IMR-90 (cell line): ENCODE measurements at regions not wholly inside any gene's neighbourhood (a gene's known extent, or its start where the extent isn't known, plus 50 kb on each side); places are given as distances from the start of the nearest gene placed in this dataset.
"Not testable (repeated sequence)": the region's sequence is repeated elsewhere in the genome, so short reads cannot be mapped to it uniquely, and the experiment has no call there.

ENCODE experiments used
- ATAC-seq: fragments of 200-7000 bp; cut with Tn5 transposase; 2 replicates; pipeline ENCODE4 v1.9.1; 2020; ENCODE audit warnings: low read depth, mild to moderate bottlenecking, moderate library complexity
- BruUV-seq: library from RNA; stranded (reverse); fragments of 400-500 nt; replicated peaks from 2 replicates; lab custom pipeline; 2021; lab: Mats Ljungman, UMichigan
- CTCF ChIA-PET: fragments of 300-600 bp; formaldehyde crosslinking; extraction: SDS; loops from one replicate; lab custom pipeline; 2021; ENCODE audit warnings: antibody characterized with exemption; lab: Yijun Ruan, JAX
- POLR2A ChIA-PET: fragments of 300-600 bp; sonication (Branson Sonifier 250); formaldehyde crosslinking; loops from one replicate; lab custom pipeline; 2022; ENCODE audit warnings: antibody characterized with exemption; ENCODE audit not compliant: unreplicated experiment; lab: Charles Lee
- DNase-seq: peaks from one replicate; pipeline ENCODE4 v3.0.0; 2013
- H2AFZ ChIP-seq: replicated peaks from 2 replicates; pipeline ENCODE3; 2013; ENCODE audit warnings: low read length, mild to moderate bottlenecking; ENCODE audit not compliant: poor library complexity
- H2AK5ac ChIP-seq: 2 replicates; pipeline ENCODE4 v1.6.1; 2013; ENCODE audit warnings: low read depth, low read length, inconsistent platforms
- H2AK9ac ChIP-seq: replicated peaks from 2 replicates; pipeline ENCODE3; 2013; ENCODE audit warnings: mild to moderate bottlenecking, low read depth, low read length, moderate library complexity; ENCODE audit not compliant: poor library complexity
- H2BK120ac ChIP-seq: 2 replicates; pipeline ENCODE4 v1.6.1; 2013; ENCODE audit warnings: low read depth, low read length, inconsistent platforms
- H2BK15ac ChIP-seq: 3 replicates; pipeline ENCODE4 v1.6.1; 2013; ENCODE audit warnings: low read depth, low read length, inconsistent platforms
- H2BK20ac ChIP-seq: 2 replicates; pipeline ENCODE4 v1.6.1; 2013; ENCODE audit warnings: low read depth, mild to moderate bottlenecking, inconsistent platforms, low read length, moderate library complexity
- H2BK5ac ChIP-seq: 2 replicates; pipeline ENCODE4 v1.6.1; 2013; ENCODE audit warnings: mild to moderate bottlenecking, low read depth, low read length, inconsistent platforms; ENCODE audit not compliant: poor library complexity, severe bottlenecking
- H3K14ac ChIP-seq: replicated peaks from 2 replicates; pipeline ENCODE4 v1.6.1; 2013; ENCODE audit warnings: low read depth, low read length, inconsistent platforms
- H3K18ac ChIP-seq: 2 replicates; pipeline ENCODE4 v1.6.1; 2013; ENCODE audit warnings: low read depth, low read length, control low read depth
- H3K23ac ChIP-seq: 2 replicates; pipeline ENCODE4 v1.6.1; 2013; ENCODE audit warnings: low read depth, low read length, inconsistent platforms
- H3K27ac ChIP-seq: 2 replicates; pipeline ENCODE4 v1.5.1; 2013; ENCODE audit warnings: mild to moderate bottlenecking, control low read depth, low read length; ENCODE audit not compliant: insufficient read depth
- H3K27me3 ChIP-seq: 2 replicates; pipeline ENCODE4 v1.6.1; 2013; ENCODE audit warnings: low read length; ENCODE audit not compliant: control insufficient read depth, insufficient read depth
- H3K36me3 ChIP-seq: 2 replicates; pipeline ENCODE4 v1.6.1; 2013; ENCODE audit warnings: low read length, mixed read lengths; ENCODE audit not compliant: control insufficient read depth, insufficient read depth
- H3K4ac ChIP-seq: 2 replicates; pipeline ENCODE4 v1.6.1; 2013; ENCODE audit warnings: low read depth, low read length, inconsistent platforms
- H3K4me1 ChIP-seq: 2 replicates; pipeline ENCODE4 v1.6.1; 2013; ENCODE audit warnings: low read length, mixed read lengths; ENCODE audit not compliant: control insufficient read depth, insufficient read depth
- H3K4me2 ChIP-seq: 2 replicates; pipeline ENCODE4 v1.6.1; 2013; ENCODE audit warnings: low read depth, mild to moderate bottlenecking, control low read depth, low read length, moderate library complexity
- H3K4me3 ChIP-seq: 2 replicates; pipeline ENCODE4 v1.5.1; 2013; ENCODE audit warnings: low read depth, mild to moderate bottlenecking, control low read depth, low read length, moderate library complexity; ENCODE audit not compliant: insufficient read depth
- H3K56ac ChIP-seq: 2 replicates; pipeline ENCODE4 v1.6.1; 2013; ENCODE audit warnings: low read length, inconsistent platforms; ENCODE audit not compliant: insufficient read depth; ENCODE audit errors: extremely low read depth
- H3K79me1 ChIP-seq, 2 experiments: 2 replicates each; pipeline ENCODE4 v1.6.1; 2013; ENCODE audit warnings: low read length in 2 of 2, inconsistent platforms in 1 of 2, low read depth in 1 of 2
- H3K9ac ChIP-seq: 2 replicates; pipeline ENCODE4 v1.6.1; 2013; ENCODE audit warnings: low read depth, low read length, control low read depth
- H3K9me1 ChIP-seq: 2 replicates; pipeline ENCODE4 v1.6.1; 2013; ENCODE audit warnings: low read length, inconsistent platforms; ENCODE audit not compliant: insufficient read depth
- H3K9me3 ChIP-seq: 2 replicates; pipeline ENCODE4 v1.6.1; 2013; ENCODE audit warnings: low read length; ENCODE audit not compliant: control insufficient read depth, insufficient read depth
- H4K20me1 ChIP-seq: 2 replicates; pipeline ENCODE4 v1.6.1; 2013; ENCODE audit warnings: low read length, inconsistent platforms; ENCODE audit not compliant: insufficient read depth
- H4K5ac ChIP-seq: 2 replicates; pipeline ENCODE4 v1.6.1; 2013; ENCODE audit warnings: mild to moderate bottlenecking, low read depth, low read length, control low read depth
- H4K8ac ChIP-seq, 2 experiments: 2 replicates each; pipeline ENCODE4 v1.6.1; 2013; ENCODE audit warnings: low read depth in 2 of 2, low read length in 2 of 2, control low read depth in 1 of 2, inconsistent platforms in 1 of 2
- H4K91ac ChIP-seq: 2 replicates; pipeline ENCODE4 v1.6.1; 2013; ENCODE audit warnings: low read depth, low read length, inconsistent platforms; ENCODE audit not compliant: insufficient read depth
- WGBS, 2 experiments: methylation state at CpG; one replicate each; pipeline versions ENCODE4 v1.1.5 to v1.1.7; 2013; ENCODE audit warnings: missing lambda C conversion rate in 2 of 2; ENCODE audit not compliant: insufficient read length in 1 of 2; ENCODE audit errors: extremely low coverage in 2 of 2; 5-methylcytosine and 5-hydroxymethylcytosine counted together
- dilution Hi-C: fragments of 300-500 bp; cut with HindIII; formaldehyde crosslinking; loops from one replicate; pipeline ENCODE4 v1.14.3; 2018; ENCODE audit warnings: low sequenced_read_pairs; ENCODE audit not compliant: unreplicated experiment
- in situ Hi-C: fragments of 300-500 bp; cut with MboI; formaldehyde crosslinking; loops from 3 replicates; pipeline ENCODE4 v1.14.3; 2019; ENCODE audit warnings: low sequenced_read_pairs, inconsistent platforms, mixed read lengths
- intact Hi-C: fragments of 100-400 bp; cut with micrococcal nuclease; formaldehyde crosslinking; loops from 2 replicates; pipeline ENCODE4 v1.10.0; 2022

DNA sequence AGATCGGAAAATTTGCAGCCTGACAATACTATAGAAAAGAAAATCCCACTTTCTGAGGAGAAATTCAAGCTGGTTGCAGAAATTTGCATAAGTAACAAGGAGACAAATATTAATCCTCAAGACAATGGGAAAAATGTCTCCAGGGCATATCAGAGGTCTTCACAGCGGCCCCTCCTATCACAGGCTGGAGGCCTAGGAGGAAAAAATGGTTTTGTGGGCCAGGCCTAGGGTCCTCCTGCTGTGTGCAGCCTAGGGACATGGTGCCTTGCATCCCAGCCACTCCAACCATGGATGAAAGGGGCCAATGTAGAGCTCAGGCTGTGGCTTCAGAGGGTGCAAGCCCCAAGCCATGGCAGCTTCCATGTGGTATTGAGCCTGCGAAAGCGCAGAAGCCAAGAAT, 138.5 kb upstream of the MAN2A1 start:
- H3K27me3 ChIP-seq, H3K36me3 ChIP-seq, H3K27ac ChIP-seq, H2BK20ac ChIP-seq, ATAC-seq, H2BK15ac ChIP-seq, H2AK9ac ChIP-seq, POLR2A ChIA-PET, H3K4ac ChIP-seq, H3K14ac ChIP-seq, H3K79me1 ChIP-seq, DNase-seq, H3K9me1 ChIP-seq, CTCF ChIA-PET, H2BK5ac ChIP-seq, H3K23ac ChIP-seq, BruUV-seq, H4K8ac ChIP-seq, H3K18ac ChIP-seq, H2AK5ac ChIP-seq, H4K20me1 ChIP-seq, H3K56ac ChIP-seq, H2BK120ac ChIP-seq, intact Hi-C loops, dilution Hi-C loops, H4K91ac ChIP-seq, H4K5ac ChIP-seq, H3K9me3 ChIP-seq, H3K4me1 ChIP-seq, in situ Hi-C loops, H3K9ac ChIP-seq, H3K4me2 ChIP-seq, H2AFZ ChIP-seq, H3K4me3 ChIP-seq: not testable (repeated sequence)
- WGBS, 2 experiments = no CpG with 5 or more reads among the region's 4 CpGs
